Fibroblast of pulmonary artery (primary cell): ENCODE measurements at regions not wholly inside any gene's neighbourhood (a gene's known extent, or its start where the extent isn't known, plus 50 kb on each side); places are given as distances from the start of the nearest gene placed in this dataset.
"Not testable (repeated sequence)": the region's sequence is repeated elsewhere in the genome, so short reads cannot be mapped to it uniquely, and the experiment has no call there.

Experiments used
- DNase-seq: peaks from one replicate; pipeline ENCODE4 v3.0.0-alpha.2; 2010; ENCODE audit warnings: low read depth
- H3K4me3 ChIP-seq: replicated peaks from 2 replicates; pipeline ENCODE4 v1.5.1; 2011; ENCODE audit warnings: low read depth, mild to moderate bottlenecking, control low read depth, low read length, moderate library complexity
- CTCF ChIP-seq: IDR thresholded peaks from 2 replicates; pipeline ENCODE4 v1.5.1; 2011; ENCODE audit warnings: mild to moderate bottlenecking, control low read depth, low read length, inconsistent platforms; ENCODE audit errors: missing control alignments

- no peak overlapping the region for H3K4me3 ChIP-seq
- no peak for TF ChIP-seq CTCF
These were observed 126.4 kb upstream of the JADE1 start for GRCh38 chr4:128682942-128683666.

GRCh38 chr4:128676095-128676494 is 133.4 kb upstream of the JADE1 start:
- no peak for DNase-seq
- H3K4me3 ChIP-seq, result no peak overlapping the region
- no peak for TF ChIP-seq CTCF

More at GRCh38 chr4:128682942-128683666, 126.4 kb upstream of the JADE1 start:
- no peak for DNase-seq

GRCh38 chr4:128675083-128675482 is 134.4 kb upstream of the JADE1 start:
- no peak for TF ChIP-seq CTCF
- no peak overlapping the region for H3K4me3 ChIP-seq
- DNase-seq, result no peak

GRCh38 chr4:128673159-128673558 is 136.3 kb upstream of the JADE1 start:
- not testable (repeated sequence) for DNase-seq, H3K4me3 ChIP-seq

GRCh38 chr4:128672596-128672995 is 136.9 kb upstream of the JADE1 start:
- not testable (repeated sequence) for DNase-seq, H3K4me3 ChIP-seq

- DNase-seq, result no peak
- H3K4me3 ChIP-seq, result no peak overlapping the region
These were observed 139.0 kb upstream of the JADE1 start for GRCh38 chr4:128670513-128670912.

GRCh38 chr4:128668566-128668965 is 140.9 kb upstream of the JADE1 start:
- no peak overlapping the region for H3K4me3 ChIP-seq
- TF ChIP-seq CTCF, result no peak
- DNase-seq, result no peak

More at GRCh38 chr4:128670513-128670912, 139.0 kb upstream of the JADE1 start:
- TF ChIP-seq CTCF, result no peak

GRCh38 chr4:128665514-128665913 is 144.0 kb upstream of the JADE1 start:
- no peak for TF ChIP-seq CTCF
- no peak for DNase-seq
- no peak overlapping the region for H3K4me3 ChIP-seq
